ENCODE measurements at regions not wholly inside any gene's neighbourhood (a gene's known extent, or its start where the extent isn't known, plus 50 kb on each side); places are given as distances from the start of the nearest gene placed in this dataset.
A peak's percentile ranks its signal among the peaks of the same experiment; 100 is the strongest.

GRCh38 chr10:111357859-111358258 is 281.0 kb downstream of the ADRA2A start:
- DNase-seq, result no peak
- peaks cover 0 to 3% (median 0%) of the 10 kb centered on the region in 4 experiments for H3K27me3 ChIP-seq (replicated peaks in 1 of 4; ENCODE audit: control extremely low read depth in 1 of 4, control insufficient read depth in 3 of 4, insufficient read depth in 4 of 4, low read length in 3 of 4)
- no CpG with 5 or more reads among the region's 1 CpG for WGBS (ENCODE audit: insufficient coverage)
- ATAC-seq (ENCODE audit: low read depth), result no peak
- TF ChIP-seq CTCF (IDR thresholded peaks at IDR 0.05) (no peak), EZH2 (IDR thresholded peaks at IDR 0.05; ENCODE audit: borderline replicate concordance, insufficient read depth, low read depth, low read length, poor library complexity, severe bottlenecking) (no peak)
- H3K4me2 ChIP-seq (replicated peaks; ENCODE audit: low read depth, low read length, poor library complexity, severe bottlenecking), result no peak overlapping the region
- CTCF ChIA-PET, result no interaction called here
- Mint-ChIP-seq H3K27ac (no peak overlapping the region), H3K9me3 (ENCODE audit: insufficient read depth) (no peaks in the 10 kb centered on the region), H3K4me3 (no peak overlapping the region), H3K27me3 (peaks cover 33% of the 10 kb centered on the region), H3K4me1 (no peaks in the 10 kb centered on the region)
- H3K79me2 ChIP-seq (ENCODE audit: control insufficient read depth, insufficient read depth, low read length), result no peaks in the 10 kb centered on the region
- no peaks in the 10 kb centered on the region for H3K4me1 ChIP-seq (ENCODE audit: control insufficient read depth in 2 of 2, insufficient read depth in 2 of 2, low read length in 2 of 2)
- no peaks in the 10 kb centered on the region for H3K9me3 ChIP-seq (ENCODE audit: control extremely low read depth in 1 of 3, control insufficient read depth in 2 of 3, insufficient read depth in 1 of 3, low read length in 2 of 3)
- H2AFZ ChIP-seq (ENCODE audit: insufficient read depth, low read depth, low read length, poor library complexity, severe bottlenecking), result no peak overlapping the region
- H4K20me1 ChIP-seq (ENCODE audit: control insufficient read depth, insufficient read depth, low read length, poor library complexity, severe bottlenecking), result no peaks in the 10 kb centered on the region
- POLR2A ChIA-PET, result no interaction called here
- intact Hi-C loops (cut with micrococcal nuclease), result no loop called here
- no peak overlapping the region for H3K9ac ChIP-seq (ENCODE audit: low read length)
- H3K4me3 ChIP-seq (ENCODE audit: control extremely low read depth in 1 of 5, extremely low read depth in 1 of 5, insufficient read depth in 1 of 5, low read depth in 2 of 5, low read length in 4 of 5), result no peak overlapping the region
- H3K36me3 ChIP-seq (replicated peaks in 1 of 2; ENCODE audit: control extremely low read depth in 1 of 2, control insufficient read depth in 1 of 2, extremely low read depth in 1 of 2, insufficient read depth in 2 of 2, low read length in 1 of 2), result no peaks in the 10 kb centered on the region
- H3K27ac ChIP-seq (ENCODE audit: low read length in 2 of 2), result no peak overlapping the region

- CTCF ChIA-PET, result no interaction called here
- no peaks in the 10 kb centered on the region for H3K36me3 ChIP-seq (replicated peaks in 1 of 2; ENCODE audit: control extremely low read depth in 1 of 2, control insufficient read depth in 1 of 2, extremely low read depth in 1 of 2, insufficient read depth in 2 of 2, low read length in 1 of 2)
- Mint-ChIP-seq H3K4me3 (no peak overlapping the region), H3K9me3 (ENCODE audit: insufficient read depth) (no peaks in the 10 kb centered on the region), H3K4me1 (no peaks in the 10 kb centered on the region), H3K27me3 (peaks cover 28% of the 10 kb centered on the region), H3K27ac (no peak overlapping the region)
- H3K4me3 ChIP-seq (ENCODE audit: control extremely low read depth in 1 of 5, extremely low read depth in 1 of 5, insufficient read depth in 1 of 5, low read depth in 2 of 5, low read length in 4 of 5), result no peak overlapping the region
- H3K79me2 ChIP-seq (ENCODE audit: control insufficient read depth, insufficient read depth, low read length), result no peaks in the 10 kb centered on the region
- intact Hi-C loops (cut with micrococcal nuclease), result no loop called here
- H3K27ac ChIP-seq (ENCODE audit: low read length in 2 of 2), result no peak overlapping the region
- no peak for TF ChIP-seq EZH2 (IDR thresholded peaks at IDR 0.05; ENCODE audit: borderline replicate concordance, insufficient read depth, low read depth, low read length, poor library complexity, severe bottlenecking)
- peak; percentile 19 for TF ChIP-seq CTCF (IDR thresholded peaks at IDR 0.05)
- POLR2A ChIA-PET, result no interaction called here
- H2AFZ ChIP-seq (ENCODE audit: insufficient read depth, low read depth, low read length, poor library complexity, severe bottlenecking), result no peak overlapping the region
- no peak overlapping the region for H3K4me2 ChIP-seq (replicated peaks; ENCODE audit: low read depth, low read length, poor library complexity, severe bottlenecking)
- no peaks in the 10 kb centered on the region for H3K4me1 ChIP-seq (ENCODE audit: control insufficient read depth in 2 of 2, insufficient read depth in 2 of 2, low read length in 2 of 2)
- no peak overlapping the region for H3K9ac ChIP-seq (ENCODE audit: low read length)
- peak; percentile 22 for DNase-seq
- H3K27me3 ChIP-seq (replicated peaks in 1 of 4; ENCODE audit: control extremely low read depth in 1 of 4, control insufficient read depth in 3 of 4, insufficient read depth in 4 of 4, low read length in 3 of 4), result peaks cover 0 to 3% (median 0%) of the 10 kb centered on the region in 4 experiments
- H3K9me3 ChIP-seq (ENCODE audit: control extremely low read depth in 1 of 3, control insufficient read depth in 2 of 3, insufficient read depth in 1 of 3, low read length in 2 of 3), result no peaks in the 10 kb centered on the region
- no peaks in the 10 kb centered on the region for H4K20me1 ChIP-seq (ENCODE audit: control insufficient read depth, insufficient read depth, low read length, poor library complexity, severe bottlenecking)
- WGBS (ENCODE audit: insufficient coverage), result 6% methylated on average over 3 of the region's 5 CpGs
- no peak for ATAC-seq (ENCODE audit: low read depth)
Measured at GRCh38 chr10:111360260-111360925, 283.6 kb downstream of the ADRA2A start.
